Naive thymus-derived CD8-positive, alpha-beta T cell (primary cell): ENCODE measurements at regions not wholly inside any gene's neighbourhood (a gene's known extent, or its start where the extent isn't known, plus 50 kb on each side); places are given as distances from the start of the nearest gene placed in this dataset.

Source experiments
- ATAC-seq, 2 donors: fragments of 150-1000 bp; cut with Tn5 transposase in 1 of 2; sonication (Bioruptor Pico), chemical (Tn5 transposase) in 1 of 2; 1 replicate in 1 of 2; 2 replicates in 1 of 2; pipeline ENCODE4 v1.10.0; 2021; ENCODE audit warnings: mild to moderate bottlenecking in 2 of 2, moderate library complexity in 2 of 2
- POLR2A ChIA-PET: fragments of 350-600 bp; sonication (Branson Sonifier 250); formaldehyde crosslinking; loops from one replicate; lab custom pipeline; 2021; ENCODE audit warnings: antibody characterized with exemption; lab: Charles Lee
- DNase-seq, 10 donors: peaks; one replicate each; pipeline versions ENCODE4 v3.0.0 to v3.0.0-alpha.2; 2020 to 2022
- H3K27ac Mint-ChIP-seq, 10 donors: one replicate each; pipeline ENCODE4 v1.8.0; 2020 to 2022; ENCODE audit warnings: mild to moderate bottlenecking in 10 of 10, mixed read lengths in 10 of 10, moderate library complexity in 4 of 10, inconsistent platforms in 1 of 10
- H3K27me3 Mint-ChIP-seq, 5 donors: one replicate each; pipeline ENCODE4 v1.8.0; 2021 to 2022; ENCODE audit warnings: mixed read lengths in 5 of 5
- H3K36me3 Mint-ChIP-seq, 3 donors: one replicate each; pipeline ENCODE4 v1.8.0; 2020 to 2022; ENCODE audit warnings: mixed read lengths in 3 of 3, mild to moderate bottlenecking in 2 of 3, inconsistent platforms in 1 of 3
- H3K4me1 Mint-ChIP-seq, 4 donors: one replicate each; pipeline ENCODE4 v1.8.0; 2021 to 2022; ENCODE audit warnings: mixed read lengths in 4 of 4
- H3K4me3 Mint-ChIP-seq, 10 donors: one replicate each; pipeline ENCODE4 v1.8.0; 2020 to 2022; ENCODE audit warnings: mild to moderate bottlenecking in 10 of 10, mixed read lengths in 10 of 10, moderate library complexity in 6 of 10, inconsistent platforms in 1 of 10
- H3K9me3 Mint-ChIP-seq, 9 donors: one replicate each; pipeline ENCODE4 v1.8.0; 2020 to 2022; ENCODE audit warnings: mixed read lengths in 9 of 9, mild to moderate bottlenecking in 3 of 9, inconsistent platforms in 1 of 9, moderate library complexity in 1 of 9

DNA sequence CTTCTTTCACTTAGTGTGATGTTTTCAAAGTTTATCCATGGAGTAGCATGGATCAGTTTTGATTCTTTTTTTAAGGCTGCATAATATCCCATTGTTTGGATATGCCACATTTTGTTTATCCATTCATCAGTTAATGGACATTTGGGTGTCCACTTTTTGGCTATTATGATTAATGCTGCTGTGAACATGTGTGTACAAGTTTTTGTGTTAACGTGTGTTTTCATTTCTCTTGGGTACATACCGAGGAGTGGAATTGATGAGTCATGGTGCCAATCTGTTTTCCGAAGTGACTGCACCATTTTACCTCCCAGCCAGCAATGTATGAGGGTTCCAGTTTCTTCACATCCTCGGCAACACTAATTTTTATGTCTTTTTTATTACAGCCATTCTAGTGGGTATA lies 78.4 kb upstream of the CCDC28A start:
- no peak overlapping the region for H3K27ac Mint-ChIP-seq
- H3K4me3 Mint-ChIP-seq, result peak overlapping the region in 1 of 10 donors; percentile 28
- H3K36me3 Mint-ChIP-seq, result no peaks in the 10 kb centered on the region
- H3K27me3 Mint-ChIP-seq, result peaks cover 3 to 32% (median 20%) of the 10 kb centered on the region in 5 donors
- POLR2A ChIA-PET, result no interaction called here
- no peaks in the 10 kb centered on the region for H3K9me3 Mint-ChIP-seq
- ATAC-seq (no peak), DNase-seq (no peak)
- H3K4me1 Mint-ChIP-seq, result peaks cover 4 to 13% (median 10%) of the 10 kb centered on the region in 4 donors

DNA sequence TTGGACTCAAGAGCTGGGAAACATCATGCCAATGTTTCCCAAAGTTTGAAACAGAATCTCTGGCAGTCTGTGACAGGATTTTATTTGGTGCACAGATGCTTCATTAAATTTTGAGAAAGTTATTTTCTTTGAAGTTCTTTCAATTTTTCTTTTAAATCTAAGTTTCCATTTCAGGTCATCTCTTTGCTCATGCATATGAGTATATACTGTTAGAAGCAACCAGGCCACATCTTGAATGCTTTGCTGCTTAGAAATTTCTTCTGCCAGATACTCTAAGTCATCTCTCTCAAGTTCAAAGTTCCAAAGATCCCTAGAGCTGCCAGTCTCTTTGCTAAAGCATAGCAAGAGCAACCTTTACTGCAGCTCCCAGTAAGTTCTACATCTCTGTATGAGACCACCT lies 59.1 kb upstream of the CCDC28A start:
- Mint-ChIP-seq H3K4me1 (peaks cover 0 to 1% (median 0%) of the 10 kb centered on the region in 4 donors), H3K27ac (no peak overlapping the region), H3K36me3 (peaks cover 0 to 22% (median 10%) of the 10 kb centered on the region in 3 donors), H3K4me3 (no peak overlapping the region), H3K9me3 (peaks cover 0 to 22% (median 13%) of the 10 kb centered on the region in 9 donors), H3K27me3 (peaks cover 9 to 25% (median 18%) of the 10 kb centered on the region in 5 donors)
- ATAC-seq (no peak), DNase-seq (no peak)
- POLR2A ChIA-PET, result no interaction called here

DNA sequence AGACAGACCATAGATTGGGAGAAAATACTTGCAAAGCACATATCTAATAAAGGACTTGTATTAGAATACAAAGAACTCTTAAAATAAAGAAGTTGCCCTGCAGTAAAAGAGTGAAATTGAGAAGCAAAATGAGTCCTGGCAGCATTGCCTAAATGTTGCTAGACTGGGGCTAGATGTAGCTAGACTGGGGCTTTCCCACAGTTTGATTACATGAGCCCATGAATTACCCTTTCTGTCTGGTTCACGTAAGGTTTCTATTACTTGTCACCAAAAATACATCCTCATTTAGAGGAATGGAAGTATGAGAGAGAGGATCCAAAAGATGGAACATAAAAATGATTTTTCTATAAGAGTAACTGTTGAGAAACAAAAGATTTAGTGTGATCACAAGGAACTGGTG lies 57.6 kb upstream of the CCDC28A start:
- POLR2A ChIA-PET, result no interaction called here
- Mint-ChIP-seq H3K4me1 (peaks cover 0 to 6% (median 0%) of the 10 kb centered on the region in 4 donors), H3K27ac (no peak overlapping the region)

DNA sequence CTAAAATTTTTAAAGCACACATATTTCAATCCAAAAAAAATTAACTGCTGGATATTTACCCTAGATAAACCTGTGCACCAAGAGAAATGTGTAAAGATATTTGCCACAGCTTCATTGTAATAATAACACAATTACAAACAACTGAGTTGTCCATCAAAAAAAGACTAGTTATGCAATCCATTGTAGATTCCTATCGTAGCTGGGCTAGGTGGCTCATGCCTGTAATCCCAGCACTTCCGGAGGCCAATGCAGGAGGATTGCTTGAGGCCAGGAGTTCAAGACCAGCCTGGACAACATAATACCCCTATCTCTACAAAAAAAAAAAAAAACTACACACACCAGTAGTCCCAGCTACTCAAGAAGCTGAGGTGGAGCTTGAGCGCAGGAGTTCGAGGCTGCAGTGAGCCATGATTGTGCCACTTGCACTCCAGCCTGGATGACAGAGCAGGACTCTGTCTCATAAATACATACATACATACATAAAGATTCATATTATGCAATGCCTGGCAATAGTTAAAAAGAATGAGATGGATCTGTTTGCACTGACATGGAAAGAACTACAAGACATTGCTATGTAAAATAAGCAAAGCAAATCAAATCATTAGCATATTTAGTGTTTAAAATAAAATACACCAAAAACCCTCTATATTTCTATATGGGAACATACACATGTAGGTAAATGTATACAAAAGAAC lies 56.5 kb upstream of the CCDC28A start:
- Mint-ChIP-seq H3K36me3 (peaks cover 0 to 22% (median 10%) of the 10 kb centered on the region in 3 donors), H3K9me3 (peaks cover 0 to 22% (median 13%) of the 10 kb centered on the region in 9 donors), H3K4me3 (no peak overlapping the region), H3K4me1 (peaks cover 0 to 6% (median 0%) of the 10 kb centered on the region in 4 donors), H3K27me3 (peaks cover 1 to 15% (median 11%) of the 10 kb centered on the region in 5 donors), H3K27ac (no peak overlapping the region)
- DNase-seq (no peak), ATAC-seq (no peak)
- POLR2A ChIA-PET, result no interaction called here

More for the DNA sequence above, 57.6 kb upstream of the CCDC28A start:
- H3K27me3 Mint-ChIP-seq, result peaks cover 5 to 22% (median 14%) of the 10 kb centered on the region in 5 donors
- peaks cover 0 to 22% (median 10%) of the 10 kb centered on the region in 3 donors for H3K36me3 Mint-ChIP-seq
- no peak overlapping the region for H3K4me3 Mint-ChIP-seq
- H3K9me3 Mint-ChIP-seq, result peaks cover 0 to 22% (median 13%) of the 10 kb centered on the region in 9 donors
- no peak for ATAC-seq
- no peak for DNase-seq

DNA sequence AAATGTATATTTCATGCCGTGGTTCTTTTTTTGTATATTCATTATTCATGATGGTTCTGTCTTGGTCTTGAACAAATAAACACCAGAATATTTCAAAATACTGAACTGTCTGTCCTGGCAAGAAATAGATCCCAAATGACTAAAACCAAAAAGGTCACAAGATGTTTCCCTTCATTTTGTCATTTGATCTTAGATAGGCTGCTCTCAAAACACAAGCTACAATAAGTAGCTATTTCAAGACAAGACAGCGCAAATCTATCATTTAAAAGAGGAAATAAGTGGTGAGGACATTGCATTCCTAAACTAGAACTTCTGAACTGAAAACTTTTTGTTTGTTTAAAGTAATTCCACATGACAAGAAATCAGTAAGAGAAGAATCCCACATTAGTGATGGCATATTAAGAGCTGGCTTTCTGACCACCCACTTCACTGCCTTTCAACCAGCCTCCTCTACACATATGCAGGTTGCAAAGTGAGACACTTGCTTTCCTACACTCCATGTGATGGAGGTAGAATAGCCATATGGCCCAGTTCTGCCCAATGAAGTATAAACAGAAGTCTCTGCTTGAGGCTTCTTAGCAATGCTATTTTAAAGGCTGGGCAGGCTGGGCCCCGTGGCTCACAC lies 54.4 kb upstream of the CCDC28A start:
- no peak overlapping the region for H3K4me3 Mint-ChIP-seq
- H3K27me3 Mint-ChIP-seq, result peaks cover 0 to 10% (median 8%) of the 10 kb centered on the region in 5 donors
- POLR2A ChIA-PET, result no interaction called here
- ATAC-seq (no peak), DNase-seq (no peak)
- peaks cover 0 to 12% (median 5%) of the 10 kb centered on the region in 3 donors for H3K36me3 Mint-ChIP-seq
- peaks cover 0 to 13% (median 5%) of the 10 kb centered on the region in 9 donors for H3K9me3 Mint-ChIP-seq
- peaks cover 0 to 6% (median 1%) of the 10 kb centered on the region in 4 donors for H3K4me1 Mint-ChIP-seq
- no peak overlapping the region for H3K27ac Mint-ChIP-seq

DNA sequence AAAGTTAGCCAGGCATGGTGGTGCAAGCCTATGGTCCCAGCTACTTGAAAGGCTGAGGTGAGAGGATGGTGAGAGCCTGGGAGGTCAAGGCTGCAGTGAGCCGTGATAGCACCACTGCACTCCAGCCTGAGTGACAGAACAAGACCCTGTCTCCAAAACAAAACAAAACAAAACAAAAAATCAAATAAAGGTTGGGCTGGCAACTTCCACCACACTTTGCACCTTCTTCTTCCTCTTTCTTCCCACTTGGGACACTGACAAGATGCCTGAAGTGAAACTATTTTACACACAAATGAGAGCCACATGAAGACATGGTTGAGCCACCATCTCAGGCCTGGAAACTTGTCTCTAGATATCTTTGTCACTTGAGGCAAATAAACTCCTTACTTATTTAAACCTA lies 53.8 kb upstream of the CCDC28A start:
- ATAC-seq, result no peak
- POLR2A ChIA-PET, result no interaction called here
- Mint-ChIP-seq H3K27ac (no peak overlapping the region), H3K9me3 (peaks cover 0 to 7% (median 3%) of the 10 kb centered on the region in 9 donors), H3K4me1 (peaks cover 0 to 6% (median 1%) of the 10 kb centered on the region in 4 donors), H3K4me3 (no peak overlapping the region), H3K27me3 (peaks cover 0 to 10% (median 8%) of the 10 kb centered on the region in 5 donors), H3K36me3 (peaks cover 0 to 8% (median 4%) of the 10 kb centered on the region in 3 donors)
- DNase-seq, result no peak

DNA sequence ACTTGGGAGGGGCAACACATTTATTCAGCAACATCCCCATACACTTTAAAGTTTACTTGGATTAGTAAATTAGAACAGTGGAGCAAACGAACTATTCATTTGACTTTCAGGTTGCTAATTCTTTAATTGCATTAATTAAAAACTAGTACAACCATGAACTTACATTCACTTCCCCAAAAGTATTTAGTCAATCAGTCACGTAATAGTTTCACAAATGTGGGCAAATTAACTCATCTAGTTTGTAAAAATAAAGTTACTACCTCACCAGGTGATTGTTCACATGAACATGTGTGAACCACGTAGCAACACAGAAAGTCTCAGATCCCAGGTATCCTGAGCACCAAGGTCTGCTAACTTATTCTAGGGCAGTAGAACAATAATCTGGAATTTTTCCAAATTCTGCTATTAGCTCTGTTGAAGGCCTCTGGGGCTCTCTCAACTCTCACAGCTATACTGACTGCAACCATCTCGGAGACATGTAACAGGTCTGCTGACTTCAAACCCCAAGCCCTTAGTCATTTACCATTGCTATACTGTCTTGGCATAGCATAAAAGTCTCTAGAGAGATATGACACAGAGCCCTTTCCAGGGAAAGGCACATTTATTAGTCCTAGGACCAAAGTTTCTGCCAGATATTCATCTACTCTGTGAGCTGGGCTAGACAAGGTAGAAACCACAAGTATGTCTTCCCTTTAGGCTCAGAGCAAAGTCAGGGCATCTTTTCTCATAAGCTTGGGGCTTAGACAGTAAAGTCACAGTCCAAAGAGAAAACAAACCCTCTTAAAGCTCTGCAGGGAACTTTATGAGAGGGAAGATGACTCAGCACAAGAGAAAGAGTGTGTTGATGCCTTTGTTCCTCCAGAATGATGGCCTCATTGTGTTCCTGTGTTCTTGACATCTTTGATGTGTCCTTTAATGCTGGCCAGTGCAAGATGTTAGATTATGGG lies 50.9 kb upstream of the CCDC28A start:
- Mint-ChIP-seq H3K27ac (no peak overlapping the region), H3K4me1 (peaks cover 0 to 6% (median 1%) of the 10 kb centered on the region in 4 donors), H3K4me3 (no peak overlapping the region), H3K27me3 (peaks cover 0 to 6% (median 0%) of the 10 kb centered on the region in 5 donors), H3K36me3 (no peaks in the 10 kb centered on the region), H3K9me3 (no peaks in the 10 kb centered on the region)
- POLR2A ChIA-PET, result no interaction called here
- ATAC-seq (no peak), DNase-seq (no peak)
